Astrocyte of the cerebellum (primary cell): ENCODE measurements at regions not wholly inside any gene's neighbourhood (a gene's known extent, or its start where the extent isn't known, plus 50 kb on each side); places are given as distances from the start of the nearest gene placed in this dataset.

ENCODE experiments used
- DNase-seq: peaks from one replicate; pipeline ENCODE4 v3.0.0-alpha.2; 2011; ENCODE audit warnings: low read depth
- H3K4me3 ChIP-seq: 2 replicates; pipeline ENCODE4 v1.5.1; 2011; ENCODE audit warnings: mild to moderate bottlenecking, low read depth, low read length, moderate library complexity
- in situ Hi-C: cut with HindIII; loops from 2 replicates; pipeline ENCODE4 v1.10.0; 2017; ENCODE audit warnings: low sequenced_read_pairs
- TF ChIP-seq, protein P1 (sequence below): IDR thresholded peaks from 2 replicates; pipeline ENCODE4 v1.5.1; 2012; ENCODE audit warnings: low read length, low read depth, moderate library complexity, mild to moderate bottlenecking; ENCODE audit errors: missing control alignments

- H3K4me3 ChIP-seq = no peak overlapping the region
- no peak for DNase-seq
- TF ChIP-seq, protein P1, sequence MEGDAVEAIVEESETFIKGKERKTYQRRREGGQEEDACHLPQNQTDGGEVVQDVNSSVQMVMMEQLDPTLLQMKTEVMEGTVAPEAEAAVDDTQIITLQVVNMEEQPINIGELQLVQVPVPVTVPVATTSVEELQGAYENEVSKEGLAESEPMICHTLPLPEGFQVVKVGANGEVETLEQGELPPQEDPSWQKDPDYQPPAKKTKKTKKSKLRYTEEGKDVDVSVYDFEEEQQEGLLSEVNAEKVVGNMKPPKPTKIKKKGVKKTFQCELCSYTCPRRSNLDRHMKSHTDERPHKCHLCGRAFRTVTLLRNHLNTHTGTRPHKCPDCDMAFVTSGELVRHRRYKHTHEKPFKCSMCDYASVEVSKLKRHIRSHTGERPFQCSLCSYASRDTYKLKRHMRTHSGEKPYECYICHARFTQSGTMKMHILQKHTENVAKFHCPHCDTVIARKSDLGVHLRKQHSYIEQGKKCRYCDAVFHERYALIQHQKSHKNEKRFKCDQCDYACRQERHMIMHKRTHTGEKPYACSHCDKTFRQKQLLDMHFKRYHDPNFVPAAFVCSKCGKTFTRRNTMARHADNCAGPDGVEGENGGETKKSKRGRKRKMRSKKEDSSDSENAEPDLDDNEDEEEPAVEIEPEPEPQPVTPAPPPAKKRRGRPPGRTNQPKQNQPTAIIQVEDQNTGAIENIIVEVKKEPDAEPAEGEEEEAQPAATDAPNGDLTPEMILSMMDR = no peak
- in situ Hi-C loops = no loop called here
These were observed 878.0 kb upstream of the PIK3C3 start for GRCh38 chr18:41077076-41077475.

- H3K4me3 ChIP-seq = no peak overlapping the region
- in situ Hi-C loops = no loop called here
- TF ChIP-seq, protein P1 = no peak
- peak; percentile 82 for DNase-seq
These were observed 879.8 kb upstream of the PIK3C3 start for GRCh38 chr18:41075212-41075611.

DNA sequence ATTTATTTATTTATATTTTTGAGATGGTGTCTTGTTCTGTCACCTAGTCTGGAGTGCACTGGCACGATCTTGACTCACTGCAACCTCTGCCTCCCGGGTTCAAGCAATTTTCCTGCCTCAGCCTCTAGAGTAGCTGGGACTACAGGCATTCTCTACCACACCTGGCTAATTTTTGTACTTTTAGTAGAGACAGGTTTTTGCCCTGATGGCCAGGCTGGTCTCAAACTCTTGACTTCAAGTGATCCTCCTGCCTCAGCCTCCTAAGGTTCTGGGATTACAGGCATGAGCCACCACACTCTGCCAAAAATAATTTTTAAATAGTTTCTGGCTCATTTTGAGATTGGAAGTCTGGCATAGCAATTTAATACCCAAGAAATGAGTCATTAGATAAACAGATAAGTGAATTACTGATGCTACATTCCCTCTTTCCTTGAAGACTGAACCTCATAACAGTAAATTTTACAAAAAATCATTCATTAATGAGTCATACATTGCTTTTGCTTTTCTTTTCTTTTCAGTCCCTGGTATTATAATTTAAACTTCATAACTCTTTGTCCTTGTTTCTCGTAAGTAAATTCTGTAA, 881.6 kb upstream of the PIK3C3 start:
- DNase-seq = peak; percentile 41
- in situ Hi-C loops = no loop called here
- TF ChIP-seq, protein P1 = no peak
- H3K4me3 ChIP-seq = no peak overlapping the region

- no peak overlapping the region for H3K4me3 ChIP-seq
- TF ChIP-seq, protein P1 = no peak
- no peak for DNase-seq
- in situ Hi-C loops = no loop called here
These were observed 882.1 kb upstream of the PIK3C3 start for GRCh38 chr18:41072946-41073345.

DNA sequence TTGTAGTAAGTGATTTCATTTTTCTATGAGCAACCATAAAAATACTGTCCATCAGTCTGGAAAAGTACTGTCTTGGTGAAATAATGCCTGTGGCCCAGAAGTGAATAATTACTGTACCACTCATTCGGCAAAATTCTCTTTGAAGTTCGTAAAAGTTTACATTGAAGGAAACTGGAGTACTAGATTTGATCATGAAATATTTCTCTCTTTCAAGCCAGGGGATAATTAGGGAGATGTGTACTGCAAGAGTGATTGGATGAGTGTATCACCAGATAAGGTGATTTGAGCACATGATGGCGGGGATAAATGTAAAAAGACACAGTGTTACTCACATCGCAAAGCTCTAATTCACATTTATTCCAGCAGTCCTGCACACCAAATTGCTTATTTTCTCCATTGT, 883.2 kb upstream of the PIK3C3 start:
- TF ChIP-seq, protein P1 = no peak
- no peak overlapping the region for H3K4me3 ChIP-seq
- in situ Hi-C loops = no loop called here
- no peak for DNase-seq

DNA sequence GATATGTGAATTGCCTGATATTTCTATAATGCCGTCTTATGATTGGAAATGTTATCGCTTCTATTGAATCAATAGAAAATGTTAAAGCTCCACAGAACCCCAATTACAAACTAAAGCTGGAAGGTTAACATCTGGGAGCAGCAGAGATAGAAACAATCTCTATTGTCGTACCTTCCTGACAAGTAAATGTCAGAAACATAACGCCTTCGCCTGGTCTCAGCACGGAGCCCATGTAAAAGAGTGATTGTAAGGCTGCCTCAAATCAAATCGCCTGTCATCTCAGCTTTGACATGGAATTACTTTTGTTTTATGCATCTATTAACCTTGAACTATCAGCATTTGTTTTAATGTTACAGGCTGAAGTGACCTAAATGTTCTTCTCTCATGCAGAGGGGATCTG, 885.9 kb upstream of the PIK3C3 start:
- in situ Hi-C loops = no loop called here

More for the DNA sequence above, 885.9 kb upstream of the PIK3C3 start:
- no peak overlapping the region for H3K4me3 ChIP-seq
- no peak for DNase-seq
- TF ChIP-seq, protein P1 = no peak
